ENCODE measurements at regions not wholly inside any gene's neighbourhood (a gene's known extent, or its start where the extent isn't known, plus 50 kb on each side); places are given as distances from the start of the nearest gene placed in this dataset.

GRCh38 chr20:39810309-39810708 lies 848.2 kb downstream of the DHX35 start:
- DNase-seq (ENCODE audit: low read depth) = no peak
- no peak overlapping the region for H3K4me3 ChIP-seq (ENCODE audit: low read depth, low read length)
- TF ChIP-seq CTCF (IDR thresholded peaks at IDR 0.05; ENCODE audit: control insufficient read depth, extremely low read depth, insufficient read depth) = no peak

GRCh38 chr20:39808613-39809012 lies 846.5 kb downstream of the DHX35 start:
- DNase-seq (ENCODE audit: low read depth) = no peak
- H3K4me3 ChIP-seq (ENCODE audit: low read depth, low read length) = no peak overlapping the region
- TF ChIP-seq CTCF (IDR thresholded peaks at IDR 0.05; ENCODE audit: control insufficient read depth, extremely low read depth, insufficient read depth) = no peak

- DNase-seq (ENCODE audit: low read depth) = no peak
- no peak overlapping the region for H3K4me3 ChIP-seq (ENCODE audit: low read depth, low read length)
- no peak for TF ChIP-seq CTCF (IDR thresholded peaks at IDR 0.05; ENCODE audit: control insufficient read depth, extremely low read depth, insufficient read depth)
These were observed 838.4 kb downstream of the DHX35 start for GRCh38 chr20:39800548-39800947.

- no peak for TF ChIP-seq CTCF (IDR thresholded peaks at IDR 0.05; ENCODE audit: control insufficient read depth, extremely low read depth, insufficient read depth)
These were observed 838.0 kb downstream of the DHX35 start for GRCh38 chr20:39800111-39800510.

DNA sequence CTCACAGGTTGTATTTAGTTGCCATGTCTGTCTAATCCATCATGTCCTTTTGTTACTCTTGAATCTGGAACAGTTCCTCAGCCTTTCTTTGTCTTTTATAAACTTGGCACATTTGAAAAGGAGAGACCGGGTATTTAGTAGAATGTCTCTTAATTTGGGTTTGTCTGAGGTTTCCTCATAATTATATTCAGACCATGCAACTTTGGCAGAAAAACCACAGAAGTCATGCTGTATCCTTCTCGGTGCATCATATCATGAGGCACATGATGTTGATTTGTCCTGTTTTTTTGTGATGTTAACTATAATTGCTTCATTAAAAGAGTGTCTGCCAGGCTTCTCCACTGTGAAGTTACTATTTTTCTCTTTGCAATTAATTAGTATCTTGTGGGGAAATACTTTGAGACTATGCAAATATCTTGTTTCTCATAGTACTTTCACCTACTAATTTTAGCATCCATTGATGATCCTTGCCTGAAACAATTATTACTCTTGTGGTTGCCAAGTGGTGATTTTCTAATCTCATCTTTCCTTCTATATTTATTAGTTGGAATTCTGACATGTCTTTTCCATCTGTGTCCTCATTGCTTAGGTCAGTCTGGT lies 837.3 kb downstream of the DHX35 start:
- TF ChIP-seq CTCF (IDR thresholded peaks at IDR 0.05; ENCODE audit: control insufficient read depth, extremely low read depth, insufficient read depth) = no peak
- no peak overlapping the region for H3K4me3 ChIP-seq (ENCODE audit: low read depth, low read length)
- DNase-seq (ENCODE audit: low read depth) = no peak

More at GRCh38 chr20:39800111-39800510, 838.0 kb downstream of the DHX35 start:
- no peak for DNase-seq (ENCODE audit: low read depth)
- no peak overlapping the region for H3K4me3 ChIP-seq (ENCODE audit: low read depth, low read length)

- H3K4me3 ChIP-seq (ENCODE audit: low read depth, low read length) = no peak overlapping the region
- no peak for DNase-seq (ENCODE audit: low read depth)
- no peak for TF ChIP-seq CTCF (IDR thresholded peaks at IDR 0.05; ENCODE audit: control insufficient read depth, extremely low read depth, insufficient read depth)
These were observed 833.5 kb downstream of the DHX35 start for GRCh38 chr20:39795401-39796272.
